ENCODE measurements at regions not wholly inside any gene's neighbourhood (a gene's known extent, or its start where the extent isn't known, plus 50 kb on each side); places are given as distances from the start of the nearest gene placed in this dataset.

DNA sequence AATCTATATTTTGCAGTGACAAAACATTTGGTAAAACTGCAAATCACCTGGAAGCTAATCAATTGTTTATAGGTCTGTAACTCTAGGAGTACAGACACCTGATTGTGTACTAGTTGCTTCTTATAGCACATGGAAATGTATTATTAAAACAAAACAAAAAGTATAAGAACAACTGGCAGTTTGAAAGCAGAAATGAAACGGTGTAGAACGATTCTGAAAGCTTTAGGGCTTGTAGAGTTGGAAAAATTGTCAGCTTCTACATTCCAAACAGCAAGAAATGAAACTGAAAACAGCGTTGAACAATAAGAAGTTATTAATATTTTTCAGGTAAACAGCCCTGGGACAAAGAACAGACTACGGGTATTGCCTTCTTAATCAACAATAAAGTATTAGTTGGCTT lies 273.3 kb downstream of the OLFM3 start:
- BruUV-seq (replicated peaks): no TSS peak
- in situ Hi-C loops (cut with HindIII; ENCODE audit: extremely low pct_ligation_motif_present, low pct_unique_long_range_greater_than_20kb) (no loop called here), intact Hi-C loops (cut with micrococcal nuclease; ENCODE audit: unreplicated experiment) (no loop called here)
- POLR2A ChIA-PET: no interaction called here
- DNase-seq (ENCODE audit: low spot score) (no peak), FAIRE-seq (no peak), ATAC-seq (no peak)
- H3K79me2 ChIP-seq (ENCODE audit: insufficient read depth, low read length): no peaks in the 10 kb centered on the region
- no peaks in the 10 kb centered on the region for H3K4me1 ChIP-seq (ENCODE audit: insufficient read depth, low read length)
- 2% methylated on average over 4 of the region's 4 CpGs for WGBS (ENCODE audit: low lambda C conversion rate)
- no peak overlapping the region for H3K9ac ChIP-seq (ENCODE audit: insufficient read depth, low read depth, low read length)
- no peak overlapping the region for H2AFZ ChIP-seq (ENCODE audit: low read length)
- no peaks in the 10 kb centered on the region for H3K36me3 ChIP-seq (replicated peaks in 1 of 2; ENCODE audit: control insufficient read depth in 1 of 2, insufficient read depth in 2 of 2, low read length in 2 of 2)
- no peaks in the 10 kb centered on the region for H3K9me3 ChIP-seq (ENCODE audit: low read length)
- H3K4me3 ChIP-seq (replicated peaks in 1 of 3; ENCODE audit: insufficient read depth in 1 of 3, low read depth in 2 of 3, low read length in 3 of 3): no peak overlapping the region
- H3K27me3 ChIP-seq (ENCODE audit: control insufficient read depth in 1 of 2, insufficient read depth in 2 of 2, low read length in 2 of 2): no peaks in the 10 kb centered on the region; a peak in 1 of 5 replicates
- H4K20me1 ChIP-seq (ENCODE audit: insufficient read depth, low read length): no peaks in the 10 kb centered on the region
- CTCF ChIA-PET (ENCODE audit: low intra/inter-chr PET ratio, low total read pairs): no interaction called here
- TF ChIP-seq ZNF468 (CRISPR knock-in tag; IDR thresholded peaks at IDR 0.05) (no peak), SATB2 (CRISPR knock-in tag; IDR thresholded peaks at IDR 0.05) (no peak), ZNF746 (CRISPR knock-in tag; IDR thresholded peaks at IDR 0.05) (no peak), HDAC2 (CRISPR knock-in tag; IDR thresholded peaks at IDR 0.05) (no peak)
- no peak overlapping the region for H3K4me2 ChIP-seq (ENCODE audit: low read depth, low read length)
- no peak overlapping the region for H3K27ac ChIP-seq (ENCODE audit: extremely low read length, insufficient read depth, low read length)

DNA sequence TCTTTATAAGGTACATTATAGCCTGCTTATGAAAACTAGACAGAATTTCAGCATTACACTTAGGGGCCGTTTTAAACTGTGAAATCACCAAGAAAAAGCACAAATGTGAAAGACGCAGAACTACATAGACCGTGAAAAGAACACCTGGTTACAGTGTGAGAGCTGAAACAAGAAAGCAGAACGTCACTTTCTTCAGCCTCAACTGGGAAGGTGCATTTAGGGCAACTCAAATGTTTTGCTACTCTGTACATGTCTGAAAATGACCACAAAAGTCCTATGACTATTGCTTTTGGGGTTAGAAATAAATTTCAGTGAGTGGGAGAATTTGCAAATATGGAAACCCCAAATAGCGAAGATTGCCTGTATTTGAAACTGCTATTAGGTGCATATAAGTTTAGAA lies 268.7 kb downstream of the OLFM3 start:
- Histone ChIP-seq H3K9me3 (ENCODE audit: low read length) (no peaks in the 10 kb centered on the region), H3K4me3 (replicated peaks in 1 of 3; ENCODE audit: insufficient read depth in 1 of 3, low read depth in 2 of 3, low read length in 3 of 3) (no peak overlapping the region), H3K27me3 (ENCODE audit: control insufficient read depth in 1 of 2, insufficient read depth in 2 of 2, low read length in 2 of 2) (no peaks in the 10 kb centered on the region; a peak in 1 of 5 replicates), H3K4me1 (ENCODE audit: insufficient read depth, low read length) (peaks cover 14% of the 10 kb centered on the region), H3K36me3 (replicated peaks in 1 of 2; ENCODE audit: control insufficient read depth in 1 of 2, insufficient read depth in 2 of 2, low read length in 2 of 2) (no peaks in the 10 kb centered on the region), H3K9ac (ENCODE audit: insufficient read depth, low read depth, low read length) (no peak overlapping the region), H3K27ac (ENCODE audit: extremely low read length, insufficient read depth, low read length) (no peak overlapping the region), H4K20me1 (ENCODE audit: insufficient read depth, low read length) (no peaks in the 10 kb centered on the region), H2AFZ (ENCODE audit: low read length) (no peak overlapping the region), H3K4me2 (ENCODE audit: low read depth, low read length) (no peak overlapping the region), H3K79me2 (ENCODE audit: insufficient read depth, low read length) (no peaks in the 10 kb centered on the region)
- WGBS (ENCODE audit: low lambda C conversion rate): 29% methylated on average over 5 of the region's 5 CpGs
- CTCF ChIA-PET (ENCODE audit: low intra/inter-chr PET ratio, low total read pairs): no interaction called here
- in situ Hi-C loops (cut with HindIII; ENCODE audit: extremely low pct_ligation_motif_present, low pct_unique_long_range_greater_than_20kb): no loop called here
- DNase-seq (ENCODE audit: low spot score) (no peak), FAIRE-seq (no peak), ATAC-seq (no peak)
- BruUV-seq (replicated peaks): no TSS peak
- TF ChIP-seq ZNF282 (IDR thresholded peaks at IDR 0.05; ENCODE audit: partially characterized antibody) (no peak), SMARCE1 (IDR thresholded peaks at IDR 0.05; ENCODE audit: borderline replicate concordance) (no peak), GTF2F1 (IDR thresholded peaks at IDR 0.05; ENCODE audit: low read length) (no peak), GATAD2A (CRISPR knock-in tag; IDR thresholded peaks at IDR 0.05) (no peak), MBD4 (IDR thresholded peaks at IDR 0.05; ENCODE audit: borderline replicate concordance, low read length) (no peak), SIN3B (IDR thresholded peaks at IDR 0.05; ENCODE audit: low read length) (no peak), ZNF766 (CRISPR knock-in tag; IDR thresholded peaks at IDR 0.05; ENCODE audit: borderline replicate concordance) (no peak), ZNF224 (CRISPR knock-in tag; IDR thresholded peaks at IDR 0.05) (no peak), ZNF547 (CRISPR knock-in tag; IDR thresholded peaks at IDR 0.05) (no peak), BCL6 (CRISPR knock-in tag; IDR thresholded peaks at IDR 0.05) (no peak), ZNF33B (CRISPR knock-in tag; IDR thresholded peaks at IDR 0.05) (no peak)
- TF ChIP-seq, protein P1, sequence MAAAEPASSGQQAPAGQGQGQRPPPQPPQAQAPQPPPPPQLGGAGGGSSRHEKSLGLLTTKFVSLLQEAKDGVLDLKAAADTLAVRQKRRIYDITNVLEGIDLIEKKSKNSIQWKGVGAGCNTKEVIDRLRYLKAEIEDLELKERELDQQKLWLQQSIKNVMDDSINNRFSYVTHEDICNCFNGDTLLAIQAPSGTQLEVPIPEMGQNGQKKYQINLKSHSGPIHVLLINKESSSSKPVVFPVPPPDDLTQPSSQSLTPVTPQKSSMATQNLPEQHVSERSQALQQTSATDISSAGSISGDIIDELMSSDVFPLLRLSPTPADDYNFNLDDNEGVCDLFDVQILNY (CRISPR knock-in tag; conservative IDR thresholded peaks at IDR 0.05): no peak
- POLR2A ChIA-PET: no interaction called here
- intact Hi-C loops (cut with micrococcal nuclease; ENCODE audit: unreplicated experiment): no loop called here

Data from HepG2 (cell line).